ENCODE measurements at regions not wholly inside any gene's neighbourhood (a gene's known extent, or its start where the extent isn't known, plus 50 kb on each side); places are given as distances from the start of the nearest gene placed in this dataset.
"Not testable (repeated sequence)": the region's sequence is repeated elsewhere in the genome, so short reads cannot be mapped to it uniquely, and the experiment has no call there.

GRCh38 chr9:41754822-41755221 is 374.4 kb downstream of the CNTNAP3B start:
- DNase-seq (ENCODE audit: low read depth) = not testable (repeated sequence)

- not testable (repeated sequence) for DNase-seq (ENCODE audit: low read depth)
Observed at GRCh38 chr9:41754403-41754802, 374.8 kb downstream of the CNTNAP3B start.

- not testable (repeated sequence) for DNase-seq (ENCODE audit: low read depth)
Observed at GRCh38 chr9:41741897-41742296, 387.3 kb downstream of the CNTNAP3B start.

- not testable (repeated sequence) for DNase-seq (ENCODE audit: low read depth)
Observed at GRCh38 chr9:41741173-41741572, 388.1 kb downstream of the CNTNAP3B start.

GRCh38 chr9:41738681-41739080 is 390.5 kb downstream of the CNTNAP3B start:
- DNase-seq (ENCODE audit: low read depth) = not testable (repeated sequence)

GRCh38 chr9:41699190-41699589 is 430.0 kb downstream of the CNTNAP3B start:
- not testable (repeated sequence) for DNase-seq (ENCODE audit: low read depth)

- DNase-seq (ENCODE audit: low read depth) = not testable (repeated sequence)
Observed at GRCh38 chr9:41697080-41697479, 432.1 kb downstream of the CNTNAP3B start.

- not testable (repeated sequence) for DNase-seq (ENCODE audit: low read depth)
Observed at GRCh38 chr9:41679312-41679711, 449.9 kb downstream of the CNTNAP3B start.

- not testable (repeated sequence) for DNase-seq (ENCODE audit: low read depth)
Observed at GRCh38 chr9:41663497-41664036, 465.7 kb downstream of the CNTNAP3B start.

GRCh38 chr9:41658706-41659105 is 469.6 kb upstream of the ZNG1F start:
- DNase-seq (ENCODE audit: low read depth) = not testable (repeated sequence)

GRCh38 chr9:41658116-41658515 is 469.0 kb upstream of the ZNG1F start:
- DNase-seq (ENCODE audit: low read depth) = not testable (repeated sequence)

- not testable (repeated sequence) for DNase-seq (ENCODE audit: low read depth)
Observed at GRCh38 chr9:41657141-41657540, 468.0 kb upstream of the ZNG1F start.

GRCh38 chr9:41655071-41655554 is 466.0 kb upstream of the ZNG1F start:
- not testable (repeated sequence) for DNase-seq (ENCODE audit: low read depth)

- DNase-seq (ENCODE audit: low read depth) = not testable (repeated sequence)
Observed at GRCh38 chr9:41654349-41654748, 465.2 kb upstream of the ZNG1F start.

- not testable (repeated sequence) for DNase-seq (ENCODE audit: low read depth)
Observed at GRCh38 chr9:41653560-41654340, 464.6 kb upstream of the ZNG1F start.

GRCh38 chr9:41652800-41653199 is 463.7 kb upstream of the ZNG1F start:
- DNase-seq (ENCODE audit: low read depth) = not testable (repeated sequence)

- not testable (repeated sequence) for DNase-seq (ENCODE audit: low read depth)
Observed at GRCh38 chr9:41652100-41652713, 463.1 kb upstream of the ZNG1F start.

- not testable (repeated sequence) for DNase-seq (ENCODE audit: low read depth)
Observed at GRCh38 chr9:41650086-41650485, 461.0 kb upstream of the ZNG1F start.

GRCh38 chr9:41648564-41648963 is 459.4 kb upstream of the ZNG1F start:
- not testable (repeated sequence) for DNase-seq (ENCODE audit: low read depth)

- not testable (repeated sequence) for DNase-seq (ENCODE audit: low read depth)
Observed at GRCh38 chr9:41646246-41646645, 457.1 kb upstream of the ZNG1F start.

- DNase-seq (ENCODE audit: low read depth) = peak; percentile 21
Observed at GRCh38 chr9:41643571-41644279, 454.6 kb upstream of the ZNG1F start.

- not testable (repeated sequence) for DNase-seq (ENCODE audit: low read depth)
Observed at GRCh38 chr9:41633726-41634125, 444.6 kb upstream of the ZNG1F start.
